Cardiac muscle cell (in vitro differentiated cells and primary cell): ENCODE measurements at regions not wholly inside any gene's neighbourhood (a gene's known extent, or its start where the extent isn't known, plus 50 kb on each side); places are given as distances from the start of the nearest gene placed in this dataset.

Experiments
- DNase-seq, 2 donors: peaks; one replicate each; pipeline versions ENCODE4 v3.0.0 to v3.0.0-alpha.2; 2010 to 2017; ENCODE audit warnings: low read depth in 1 of 2, low spot score in 1 of 2
- H3K27ac ChIP-seq: fragments of 200-600 bp; sonication (generic); 2 replicates; pipeline ENCODE4 v1.5.1; 2016
- H3K27me3 ChIP-seq: fragments of 200-600 bp; sonication (generic); 2 replicates; pipeline ENCODE4 v1.6.0; 2016; ENCODE audit warnings: control low read depth
- H3K36me3 ChIP-seq: fragments of 200-600 bp; sonication (generic); 2 replicates; pipeline ENCODE4 v1.5.1; 2016; ENCODE audit warnings: control low read depth
- H3K4me1 ChIP-seq: fragments of 200-600 bp; sonication (generic); 2 replicates; pipeline ENCODE4 v1.8.1; 2017; ENCODE audit warnings: low read depth, mild to moderate bottlenecking, mixed run types
- H3K4me3 ChIP-seq: fragments of 200-600 bp; sonication (generic); 2 replicates; pipeline ENCODE4 v1.5.1; 2016; ENCODE audit warnings: mild to moderate bottlenecking
- H3K9me3 ChIP-seq: fragments of 200-600 bp; sonication (generic); 2 replicates; pipeline ENCODE4 v1.5.1; 2017; ENCODE audit warnings: low read depth, mild to moderate bottlenecking, control low read depth
- CTCF ChIP-seq: IDR thresholded peaks from 2 replicates; pipeline ENCODE4 v1.5.1; 2012; ENCODE audit warnings: low read depth, mild to moderate bottlenecking, low read length

DNA sequence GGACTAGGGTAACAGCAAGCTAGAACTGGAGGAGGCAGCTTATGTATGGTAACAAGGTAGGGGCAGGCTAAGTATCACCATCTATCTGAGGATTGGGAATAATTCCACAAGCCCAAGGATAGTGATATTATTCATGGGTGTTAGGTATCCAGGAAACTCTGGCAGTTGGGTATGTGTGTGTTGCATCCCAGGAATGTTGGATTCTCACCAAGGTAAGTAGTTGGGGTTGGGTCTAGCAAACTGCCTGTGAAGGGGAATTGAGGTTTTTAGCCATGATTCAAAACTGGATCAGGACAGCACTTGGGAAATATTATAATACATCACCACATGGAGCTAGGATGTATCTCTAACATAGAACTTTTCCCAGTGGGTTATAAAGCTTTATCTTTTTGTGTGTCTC is 626.4 kb upstream of the GOLIM4 start:
- Histone ChIP-seq H3K27me3 (no peaks in the 10 kb centered on the region), H3K36me3 (no peaks in the 10 kb centered on the region), H3K27ac (no peak overlapping the region), H3K4me3 (no peak overlapping the region), H3K9me3 (no peaks in the 10 kb centered on the region), H3K4me1 (no peaks in the 10 kb centered on the region)
- no peak for DNase-seq
- TF ChIP-seq CTCF: no peak

DNA sequence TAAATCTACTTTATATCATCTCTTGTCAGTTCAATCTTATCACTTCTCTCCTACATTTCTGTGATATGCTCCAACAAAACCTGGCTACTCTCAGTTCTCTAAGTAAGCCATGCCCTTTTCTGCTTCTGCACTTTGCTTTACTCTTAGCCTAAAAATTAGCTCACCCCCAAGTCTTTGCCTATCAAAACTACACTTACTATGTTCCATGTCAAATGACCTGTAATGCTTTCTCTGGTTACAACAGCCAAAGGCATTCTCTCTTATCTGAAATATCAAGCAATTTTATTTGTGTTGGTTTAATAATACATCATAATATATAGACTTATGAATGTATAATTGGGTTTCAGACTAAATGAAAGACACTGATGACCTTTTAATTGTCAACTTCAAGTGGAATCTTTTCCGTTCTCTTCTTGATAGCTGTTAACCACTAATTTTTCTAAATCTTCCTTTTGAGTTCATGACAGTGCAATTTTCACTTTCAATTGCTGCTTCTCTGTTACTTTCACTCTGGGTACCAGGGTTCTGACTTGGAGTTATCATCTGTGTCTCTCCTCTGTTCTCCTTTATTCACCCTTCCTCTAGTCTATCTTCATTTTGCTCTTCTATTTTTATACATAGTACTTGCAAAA is 619.0 kb upstream of the GOLIM4 start:
- H3K36me3 ChIP-seq: peaks cover 3% of the 10 kb centered on the region
- H3K27ac ChIP-seq: no peak overlapping the region
- no peak overlapping the region for H3K4me3 ChIP-seq
- no peaks in the 10 kb centered on the region for H3K27me3 ChIP-seq
- TF ChIP-seq CTCF: no peak
- no peaks in the 10 kb centered on the region for H3K9me3 ChIP-seq
- H3K4me1 ChIP-seq: peaks cover 6% of the 10 kb centered on the region
- no peak for DNase-seq

DNA sequence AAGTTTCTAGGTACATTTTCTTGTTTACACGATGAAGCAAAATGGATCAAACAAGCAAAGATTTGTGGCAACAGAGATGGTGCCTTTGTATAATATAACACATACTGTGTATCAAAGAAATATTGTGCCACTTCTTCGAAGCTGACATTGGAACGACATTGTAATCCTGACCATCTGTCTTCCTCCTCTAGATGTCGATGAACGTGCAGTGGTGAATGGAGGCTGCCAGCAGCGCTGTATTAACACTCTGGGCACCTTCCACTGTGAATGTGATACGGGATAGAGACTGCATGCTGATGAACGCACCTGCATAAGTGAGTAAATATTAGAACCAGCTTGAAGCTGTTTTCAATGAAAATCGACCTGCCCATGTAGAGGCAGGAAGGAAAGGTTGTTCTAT is 613.3 kb upstream of the GOLIM4 start:
- Histone ChIP-seq H3K4me1 (no peaks in the 10 kb centered on the region), H3K36me3 (peaks cover 3% of the 10 kb centered on the region), H3K27ac (no peak overlapping the region), H3K9me3 (no peaks in the 10 kb centered on the region), H3K27me3 (no peaks in the 10 kb centered on the region), H3K4me3 (no peak overlapping the region)
- no peak for TF ChIP-seq CTCF
- DNase-seq: no peak

DNA sequence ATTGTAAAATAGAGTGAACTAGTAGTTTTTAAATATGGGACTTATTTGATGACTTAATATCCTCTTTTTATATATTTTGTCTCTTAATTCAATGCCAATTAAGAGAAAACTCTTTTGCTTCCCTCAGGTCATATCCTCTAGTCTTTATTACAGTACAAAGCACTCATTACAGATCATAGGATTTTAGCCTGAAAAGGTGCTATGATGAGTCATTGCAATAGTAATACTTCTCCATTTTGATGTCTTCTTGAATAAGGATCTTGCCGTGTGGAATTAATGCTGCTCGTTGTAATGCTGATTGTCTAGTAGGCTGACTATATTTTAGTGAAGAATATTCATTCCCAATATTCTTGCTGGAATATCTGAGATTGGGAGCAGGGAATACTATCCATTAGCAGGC is 612.2 kb upstream of the GOLIM4 start:
- no peak overlapping the region for H3K4me3 ChIP-seq
- no peak overlapping the region for H3K27ac ChIP-seq
- no peaks in the 10 kb centered on the region for H3K9me3 ChIP-seq
- no peak for TF ChIP-seq CTCF
- peaks cover 3% of the 10 kb centered on the region for H3K36me3 ChIP-seq
- H3K27me3 ChIP-seq: no peaks in the 10 kb centered on the region
- no peak for DNase-seq
- H3K4me1 ChIP-seq: no peaks in the 10 kb centered on the region

DNA sequence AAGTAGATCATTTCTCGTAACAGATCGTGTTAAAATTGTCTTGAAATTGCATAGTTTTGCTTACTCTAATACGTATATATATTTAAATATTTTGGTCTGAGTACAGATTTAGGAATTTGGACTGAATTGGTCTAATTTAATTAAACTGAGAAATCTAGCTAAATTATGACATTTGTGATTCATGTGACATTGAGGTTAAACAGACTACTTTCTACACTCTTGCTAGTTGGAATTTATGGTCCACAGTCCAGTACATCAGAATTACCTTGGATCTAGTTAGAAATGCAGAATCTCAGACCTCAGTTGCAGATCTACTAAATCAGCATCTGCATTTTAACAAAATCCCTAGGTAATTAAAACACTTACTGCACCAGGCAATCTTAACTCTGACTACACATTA is 609.7 kb upstream of the GOLIM4 start:
- TF ChIP-seq CTCF: no peak
- Histone ChIP-seq H3K4me3 (no peak overlapping the region), H3K27me3 (no peaks in the 10 kb centered on the region), H3K4me1 (no peaks in the 10 kb centered on the region), H3K36me3 (peaks cover 3% of the 10 kb centered on the region), H3K27ac (no peak overlapping the region), H3K9me3 (no peaks in the 10 kb centered on the region)
- no peak for DNase-seq

DNA sequence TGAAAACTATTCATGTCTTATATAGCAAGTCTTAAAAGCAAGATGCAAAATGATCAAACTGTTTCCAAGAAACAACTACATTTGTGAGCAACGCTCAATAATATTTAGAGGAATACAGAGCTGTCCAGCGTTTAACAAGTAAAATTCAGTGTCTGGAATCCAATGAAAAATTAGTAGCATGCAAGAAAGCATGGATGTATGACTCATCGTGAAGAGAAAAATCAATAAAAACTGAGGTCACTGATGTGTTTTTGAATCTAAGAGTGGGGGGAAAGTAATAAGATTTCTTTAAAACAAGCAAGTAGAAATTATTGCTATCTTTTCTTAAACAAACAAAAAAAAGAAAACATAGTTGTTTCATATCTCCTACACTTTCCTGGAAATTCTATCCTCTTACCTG is 600.3 kb upstream of the GOLIM4 start:
- Histone ChIP-seq H3K27ac (no peak overlapping the region), H3K4me1 (no peaks in the 10 kb centered on the region)

More for the DNA sequence above, 600.3 kb upstream of the GOLIM4 start:
- Histone ChIP-seq H3K9me3 (no peaks in the 10 kb centered on the region), H3K36me3 (no peaks in the 10 kb centered on the region), H3K4me3 (no peak overlapping the region), H3K27me3 (no peaks in the 10 kb centered on the region)
- no peak for TF ChIP-seq CTCF
- DNase-seq: no peak
